ENCODE measurements at regions not wholly inside any gene's neighbourhood (a gene's known extent, or its start where the extent isn't known, plus 50 kb on each side); places are given as distances from the start of the nearest gene placed in this dataset.

- peak; percentile 19 for DNase-seq
Measured at GRCh38 chrX:8971116-8971515, 62.8 kb downstream of the FAM9B start.

GRCh38 chrX:8969378-8969777 lies 64.5 kb downstream of the FAM9B start:
- no peak for DNase-seq

- no peak for DNase-seq
Measured at GRCh38 chrX:8967461-8967860, 66.5 kb downstream of the FAM9B start.

GRCh38 chrX:8960957-8961468 lies 72.9 kb downstream of the FAM9B start:
- DNase-seq, result no peak

GRCh38 chrX:8955511-8955910 lies 78.4 kb downstream of the FAM9B start:
- DNase-seq, result peak; percentile 22

GRCh38 chrX:8946563-8946962 lies 87.4 kb downstream of the FAM9B start:
- DNase-seq, result no peak

- DNase-seq, result no peak
Measured at GRCh38 chrX:8939322-8939721, 94.6 kb downstream of the FAM9B start.

- DNase-seq, result no peak
Measured at GRCh38 chrX:8927701-8928100, 106.2 kb downstream of the FAM9B start.

- DNase-seq, result no peak
Measured at GRCh38 chrX:8927066-8927635, 106.8 kb downstream of the FAM9B start.

GRCh38 chrX:8921615-8922014 lies 112.3 kb downstream of the FAM9B start:
- DNase-seq, result no peak

GRCh38 chrX:8919801-8920200 lies 114.1 kb downstream of the FAM9B start:
- DNase-seq, result no peak

GRCh38 chrX:8916697-8917096 lies 115.5 kb upstream of the FAM9A start:
- DNase-seq, result no peak

GRCh38 chrX:8914681-8915080 lies 113.5 kb upstream of the FAM9A start:
- DNase-seq, result peak; percentile 11

- peak; percentile 86 for DNase-seq
Measured at GRCh38 chrX:8913655-8914409, 112.6 kb upstream of the FAM9A start.

- no peak for DNase-seq
Measured at GRCh38 chrX:8907688-8908087, 106.5 kb upstream of the FAM9A start.

- peak; percentile 38 for DNase-seq
Measured at GRCh38 chrX:8906299-8906938, 105.2 kb upstream of the FAM9A start.

GRCh38 chrX:8897259-8897658 lies 96.1 kb upstream of the FAM9A start:
- DNase-seq, result peak; percentile 15

- DNase-seq, result no peak
Measured at GRCh38 chrX:8890794-8891193, 89.6 kb upstream of the FAM9A start.

- no peak for DNase-seq
Measured at GRCh38 chrX:8887004-8887403, 85.8 kb upstream of the FAM9A start.

- DNase-seq, result no peak
Measured at GRCh38 chrX:8879750-8880149, 78.6 kb upstream of the FAM9A start.

- no peak for DNase-seq
Measured at GRCh38 chrX:8873956-8874355, 72.8 kb upstream of the FAM9A start.

GRCh38 chrX:8873102-8873501 lies 71.9 kb upstream of the FAM9A start:
- no peak for DNase-seq

GRCh38 chrX:8870411-8870810 lies 69.2 kb upstream of the FAM9A start:
- DNase-seq, result no peak

GRCh38 chrX:8869812-8870211 lies 68.6 kb upstream of the FAM9A start:
- no peak for DNase-seq

Data from tongue (tissue), 1 donor.